Astrocyte (in vitro differentiated cells and primary cell): ENCODE measurements at regions not wholly inside any gene's neighbourhood (a gene's known extent, or its start where the extent isn't known, plus 50 kb on each side); places are given as distances from the start of the nearest gene placed in this dataset.

Experiments used
- DNase-seq: peaks from one replicate; pipeline ENCODE4 v3.0.0-alpha.2; 2010; ENCODE audit warnings: low read depth
- FAIRE-seq: peaks from 2 replicates; lab custom pipeline; 2011; peaks lifted over from hg19 to GRCh38; lab: Jason Lieb, UNC
- H2AFZ ChIP-seq: 2 replicates; pipeline ENCODE4 v1.6.0; 2012; ENCODE audit warnings: low read depth, low read length, inconsistent platforms
- H3K27ac ChIP-seq: 2 replicates; pipeline ENCODE4 v1.5.1; 2011; ENCODE audit warnings: low read depth, low read length, inconsistent platforms
- H3K27me3 ChIP-seq: 2 replicates; pipeline ENCODE4 v1.6.0; 2011; ENCODE audit warnings: low read length, inconsistent platforms; ENCODE audit not compliant: insufficient read depth
- H3K36me3 ChIP-seq: 2 replicates; pipeline ENCODE4 v1.5.1; 2011; ENCODE audit warnings: low read length, inconsistent platforms; ENCODE audit not compliant: insufficient read depth
- H3K4me1 ChIP-seq: 2 replicates; pipeline ENCODE4 v1.5.1; 2011; ENCODE audit warnings: low read length, inconsistent platforms; ENCODE audit not compliant: insufficient read depth
- H3K4me2 ChIP-seq: 2 replicates; pipeline ENCODE4 v1.6.0; 2012; ENCODE audit warnings: low read length, inconsistent platforms
- H3K4me3 ChIP-seq: 2 replicates; pipeline ENCODE4 v1.5.1; 2011; ENCODE audit warnings: low read depth, mild to moderate bottlenecking, low read length, inconsistent platforms; ENCODE audit not compliant: insufficient read depth
- H3K79me2 ChIP-seq: 2 replicates; pipeline ENCODE4 v1.6.0; 2012; ENCODE audit warnings: mild to moderate bottlenecking, low read length, inconsistent platforms; ENCODE audit not compliant: insufficient read depth
- H3K9ac ChIP-seq: 2 replicates; pipeline ENCODE4 v1.6.0; 2012; ENCODE audit warnings: mild to moderate bottlenecking, low read length, inconsistent platforms
- H3K9me3 ChIP-seq: 2 replicates; pipeline ENCODE4 v1.5.1; 2012; ENCODE audit warnings: low read depth, mild to moderate bottlenecking, low read length, inconsistent platforms; ENCODE audit not compliant: insufficient read depth
- H4K20me1 ChIP-seq: 2 replicates; pipeline ENCODE4 v1.6.0; 2012; ENCODE audit warnings: low read length, inconsistent platforms; ENCODE audit not compliant: insufficient read depth
- H3K27ac Mint-ChIP-seq: one replicate; pipeline ENCODE4 v1.8.0; 2021; ENCODE audit warnings: mild to moderate bottlenecking, mixed read lengths; ENCODE audit not compliant: unreplicated experiment
- H3K27me3 Mint-ChIP-seq: one replicate; pipeline ENCODE4 v1.8.0; 2021; ENCODE audit warnings: low read depth, mixed read lengths; ENCODE audit not compliant: unreplicated experiment
- H3K36me3 Mint-ChIP-seq: one replicate; pipeline ENCODE4 v1.8.0; 2021; ENCODE audit warnings: low read depth, mixed read lengths; ENCODE audit not compliant: unreplicated experiment
- H3K4me1 Mint-ChIP-seq: one replicate; pipeline ENCODE4 v1.8.0; 2021; ENCODE audit warnings: low read depth, mixed read lengths; ENCODE audit not compliant: unreplicated experiment
- H3K4me3 Mint-ChIP-seq: one replicate; pipeline ENCODE4 v1.8.0; 2021; ENCODE audit warnings: mild to moderate bottlenecking, moderate library complexity, mixed read lengths; ENCODE audit not compliant: unreplicated experiment
- H3K9me3 Mint-ChIP-seq: one replicate; pipeline ENCODE4 v1.8.0; 2021; ENCODE audit warnings: mild to moderate bottlenecking, mixed read lengths; ENCODE audit not compliant: unreplicated experiment
- EZH2 ChIP-seq: IDR thresholded peaks from 2 replicates; pipeline ENCODE4 v1.6.1; 2012; ENCODE audit warnings: mild to moderate bottlenecking, low read length, inconsistent platforms; ENCODE audit not compliant: insufficient read depth
- TF ChIP-seq, protein P1 (sequence below): IDR thresholded peaks from 2 replicates; pipeline ENCODE4 v1.5.1; 2011; ENCODE audit warnings: low read depth, mild to moderate bottlenecking, inconsistent platforms, low read length, moderate library complexity; ENCODE audit not compliant: insufficient read depth

DNA sequence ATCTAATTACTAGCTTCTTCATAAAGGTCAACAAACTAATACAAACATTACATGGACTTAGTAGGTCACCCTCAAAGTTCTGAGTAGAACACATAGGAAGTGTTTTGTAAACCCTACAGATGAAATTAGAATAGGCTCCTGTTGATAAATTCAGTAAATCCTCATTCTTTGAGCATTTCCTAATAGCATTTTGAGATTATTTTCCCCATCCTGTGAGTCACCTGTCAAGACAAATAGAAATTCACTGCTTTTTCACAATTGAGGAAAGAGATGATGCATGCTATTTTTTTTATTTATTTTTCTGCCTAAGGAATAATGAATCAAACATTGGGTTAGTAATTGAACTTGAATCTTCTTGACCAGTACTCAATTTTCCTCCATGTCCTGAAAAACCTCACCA, 666.7 kb upstream of the GOT2 start:
- no peak overlapping the region for H3K27ac Mint-ChIP-seq
- H3K27me3 ChIP-seq, result peaks cover 2% of the 10 kb centered on the region
- no peak overlapping the region for H3K9ac ChIP-seq
- FAIRE-seq (no peak), DNase-seq (peak; percentile 11)
- no peak overlapping the region for H3K4me3 ChIP-seq
- H3K79me2 ChIP-seq, result no peaks in the 10 kb centered on the region
- H2AFZ ChIP-seq, result no peak overlapping the region
- no peaks in the 10 kb centered on the region for H3K36me3 Mint-ChIP-seq
- H3K9me3 Mint-ChIP-seq, result peaks cover 2% of the 10 kb centered on the region
- H3K27ac ChIP-seq, result no peak overlapping the region
- no peak overlapping the region for H3K4me3 Mint-ChIP-seq
- H3K4me1 ChIP-seq, result no peaks in the 10 kb centered on the region
- H3K36me3 ChIP-seq, result no peaks in the 10 kb centered on the region
- peaks cover 5% of the 10 kb centered on the region for H3K27me3 Mint-ChIP-seq
- no peaks in the 10 kb centered on the region for H3K4me1 Mint-ChIP-seq
- no peak overlapping the region for H3K4me2 ChIP-seq
- TF ChIP-seq EZH2, result no peak
- TF ChIP-seq, protein P1, sequence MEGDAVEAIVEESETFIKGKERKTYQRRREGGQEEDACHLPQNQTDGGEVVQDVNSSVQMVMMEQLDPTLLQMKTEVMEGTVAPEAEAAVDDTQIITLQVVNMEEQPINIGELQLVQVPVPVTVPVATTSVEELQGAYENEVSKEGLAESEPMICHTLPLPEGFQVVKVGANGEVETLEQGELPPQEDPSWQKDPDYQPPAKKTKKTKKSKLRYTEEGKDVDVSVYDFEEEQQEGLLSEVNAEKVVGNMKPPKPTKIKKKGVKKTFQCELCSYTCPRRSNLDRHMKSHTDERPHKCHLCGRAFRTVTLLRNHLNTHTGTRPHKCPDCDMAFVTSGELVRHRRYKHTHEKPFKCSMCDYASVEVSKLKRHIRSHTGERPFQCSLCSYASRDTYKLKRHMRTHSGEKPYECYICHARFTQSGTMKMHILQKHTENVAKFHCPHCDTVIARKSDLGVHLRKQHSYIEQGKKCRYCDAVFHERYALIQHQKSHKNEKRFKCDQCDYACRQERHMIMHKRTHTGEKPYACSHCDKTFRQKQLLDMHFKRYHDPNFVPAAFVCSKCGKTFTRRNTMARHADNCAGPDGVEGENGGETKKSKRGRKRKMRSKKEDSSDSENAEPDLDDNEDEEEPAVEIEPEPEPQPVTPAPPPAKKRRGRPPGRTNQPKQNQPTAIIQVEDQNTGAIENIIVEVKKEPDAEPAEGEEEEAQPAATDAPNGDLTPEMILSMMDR, result no peak
- H3K9me3 ChIP-seq, result no peaks in the 10 kb centered on the region
- H4K20me1 ChIP-seq, result no peaks in the 10 kb centered on the region

DNA sequence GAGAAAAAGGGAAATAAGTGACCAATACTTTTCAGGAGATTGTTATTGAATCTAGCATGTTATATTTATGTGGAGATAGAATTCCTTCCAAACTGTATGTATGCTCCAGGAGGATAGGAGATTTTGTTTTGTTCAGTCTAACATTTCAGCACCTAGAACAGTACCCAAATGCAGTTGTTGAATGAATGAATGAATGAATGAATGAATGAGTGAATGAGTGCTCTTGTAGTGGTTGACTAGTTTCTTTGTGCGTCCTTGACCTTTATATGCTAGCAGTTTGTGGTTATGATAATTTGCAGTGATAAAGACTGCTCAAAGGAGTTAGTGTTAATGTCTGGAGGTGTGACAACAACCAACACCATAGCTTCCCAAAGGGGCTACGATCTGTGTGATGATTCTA, 663.5 kb upstream of the GOT2 start:
- H3K9me3 Mint-ChIP-seq, result peaks cover 2% of the 10 kb centered on the region
- no peak overlapping the region for H3K4me3 Mint-ChIP-seq
- DNase-seq, result no peak
- Histone ChIP-seq H3K9me3 (no peaks in the 10 kb centered on the region), H3K36me3 (no peaks in the 10 kb centered on the region), H3K27ac (no peak overlapping the region), H3K4me1 (no peaks in the 10 kb centered on the region), H3K27me3 (peaks cover 2% of the 10 kb centered on the region), H4K20me1 (no peaks in the 10 kb centered on the region), H3K9ac (no peak overlapping the region), H3K79me2 (no peaks in the 10 kb centered on the region), H3K4me3 (no peak overlapping the region), H2AFZ (no peak overlapping the region), H3K4me2 (no peak overlapping the region)
- H3K36me3 Mint-ChIP-seq, result no peaks in the 10 kb centered on the region
- no peaks in the 10 kb centered on the region for H3K4me1 Mint-ChIP-seq
- no peak overlapping the region for H3K27ac Mint-ChIP-seq
- FAIRE-seq, result no peak
- peaks cover 5% of the 10 kb centered on the region for H3K27me3 Mint-ChIP-seq
- TF ChIP-seq EZH2, result no peak
- TF ChIP-seq, protein P1, result no peak

DNA sequence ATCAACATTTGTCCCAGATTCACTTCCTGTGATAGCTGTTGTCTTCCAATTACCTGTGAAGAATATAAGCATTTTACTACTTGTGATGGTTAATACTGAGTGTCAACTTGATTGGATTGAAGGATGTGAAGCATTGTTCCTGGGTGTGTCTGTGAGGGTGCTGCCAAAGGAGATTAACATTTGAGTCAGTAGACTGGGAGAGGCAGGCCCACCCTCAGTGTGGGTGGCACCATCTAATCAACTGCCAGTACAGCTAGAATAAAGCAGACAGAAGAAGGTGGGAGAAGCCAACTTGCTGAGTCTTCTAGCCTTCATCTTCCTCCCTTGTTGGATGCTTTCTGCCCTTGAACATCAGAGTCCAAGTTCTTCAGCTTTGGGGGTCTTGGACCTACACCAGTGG, 660.4 kb upstream of the GOT2 start:
- no peak overlapping the region for H3K27ac Mint-ChIP-seq
- no peaks in the 10 kb centered on the region for H3K4me1 Mint-ChIP-seq
- Histone ChIP-seq H3K36me3 (no peaks in the 10 kb centered on the region), H3K4me2 (no peak overlapping the region), H2AFZ (no peak overlapping the region), H3K27ac (no peak overlapping the region), H3K9ac (no peak overlapping the region), H3K79me2 (no peaks in the 10 kb centered on the region), H3K27me3 (peaks cover 2% of the 10 kb centered on the region), H3K4me3 (no peak overlapping the region), H3K4me1 (no peaks in the 10 kb centered on the region), H3K9me3 (no peaks in the 10 kb centered on the region), H4K20me1 (no peaks in the 10 kb centered on the region)
- no peak for DNase-seq
- no peak for FAIRE-seq
- no peaks in the 10 kb centered on the region for H3K36me3 Mint-ChIP-seq
- H3K27me3 Mint-ChIP-seq, result peaks cover 5% of the 10 kb centered on the region
- TF ChIP-seq, protein P1, result no peak
- no peak for TF ChIP-seq EZH2
- peaks cover 2% of the 10 kb centered on the region for H3K9me3 Mint-ChIP-seq
- H3K4me3 Mint-ChIP-seq, result no peak overlapping the region
